GM21723 (cell line): ENCODE measurements at regions not wholly inside any gene's neighbourhood (a gene's known extent, or its start where the extent isn't known, plus 50 kb on each side); places are given as distances from the start of the nearest gene placed in this dataset.

Source experiments
- ATAC-seq: cut with Tn5 transposase; IDR thresholded peaks from one replicate; pipeline ENCODE4 v1.9.1; 2021; ENCODE audit warnings: mild to moderate bottlenecking, moderate library complexity; ENCODE audit not compliant: unreplicated experiment

GRCh38 chr3:131151-131888 lies 65.2 kb upstream of the CHL1 start:
- no peak for ATAC-seq

GRCh38 chr3:132378-132777 lies 64.2 kb upstream of the CHL1 start:
- ATAC-seq = no peak

GRCh38 chr3:132904-133303 lies 63.7 kb upstream of the CHL1 start:
- ATAC-seq = no peak

GRCh38 chr3:140748-141330 lies 55.7 kb upstream of the CHL1 start:
- ATAC-seq = no peak
